GM12878 (cell line): ENCODE measurements at regions not wholly inside any gene's neighbourhood (a gene's known extent, or its start where the extent isn't known, plus 50 kb on each side); places are given as distances from the start of the nearest gene placed in this dataset.

Source experiments
- ATAC-seq: fragments of 200-7000 bp; cut with Tn5 transposase; 3 replicates; pipeline ENCODE4 v1.9.1; 2020; ENCODE audit warnings: mild to moderate bottlenecking, moderate library complexity
- BruUV-seq: library from RNA; stranded (reverse); fragments of 400-500 nt; replicated peaks from 2 replicates; lab custom pipeline; 2021; lab: Mats Ljungman, UMichigan
- CTCF ChIA-PET: fragments of 300-600 bp; sonication (Branson Sonifier 250); formaldehyde crosslinking; extraction: SDS; loops from one replicate; lab custom pipeline; 2021; ENCODE audit warnings: inconsistent platforms; lab: Yijun Ruan, JAX
- POLR2A ChIA-PET: fragments of 350-600 bp; formaldehyde crosslinking; extraction: SDS; loops from one replicate; lab custom pipeline; 2021; ENCODE audit warnings: inconsistent platforms; lab: Charles Lee
- RAD21 ChIA-PET: fragments of 300-600 bp; sonication (Branson Sonifier 250); formaldehyde crosslinking; loops from one replicate; lab custom pipeline; 2023; ENCODE audit warnings: antibody characterized with exemption; ENCODE audit not compliant: unreplicated experiment; lab: Charles Lee
- SMC1A ChIA-PET: fragments of 300-600 bp; sonication (Branson Sonifier 250); formaldehyde crosslinking; loops from one replicate; lab custom pipeline; 2023; ENCODE audit not compliant: unreplicated experiment, uncharacterized antibody; lab: Charles Lee
- DNase-seq: peaks from one replicate; pipeline ENCODE4 v3.0.0-alpha.2; 2011; ENCODE audit warnings: low read depth, low spot score
- FAIRE-seq: peaks from 3 replicates; lab custom pipeline; 2011; peaks lifted over from hg19 to GRCh38; lab: Jason Lieb, UNC
- H2AFZ ChIP-seq: 2 replicates; pipeline ENCODE4 v1.6.0; 2011; ENCODE audit warnings: low read depth, low read length, control low read depth; ENCODE audit not compliant: control insufficient read depth
- H3K27ac ChIP-seq: 2 replicates; pipeline ENCODE4 v1.5.1; 2011; ENCODE audit warnings: control low read depth; ENCODE audit not compliant: control insufficient read depth, insufficient read depth
- H3K27me3 ChIP-seq, 2 experiments: replicated peaks in 1 of 2; 2 replicates each; pipeline versions ENCODE4 v1.6.0 to v1.6.1; 2011; ENCODE audit warnings: low read length in 1 of 2; ENCODE audit not compliant: control insufficient read depth in 2 of 2, insufficient read depth in 2 of 2
- H3K36me3 ChIP-seq, 2 experiments: 2 replicates each; pipeline ENCODE4 v1.5.1; 2011; ENCODE audit warnings: low read length in 1 of 2; ENCODE audit not compliant: control insufficient read depth in 2 of 2, insufficient read depth in 2 of 2
- H3K4me1 ChIP-seq: 2 replicates; pipeline ENCODE4 v1.6.1; 2011; ENCODE audit warnings: mild to moderate bottlenecking, low read length, moderate library complexity, mixed read lengths; ENCODE audit not compliant: control insufficient read depth, insufficient read depth
- H3K4me2 ChIP-seq: 2 replicates; pipeline ENCODE4 v1.6.0; 2011; ENCODE audit warnings: control low read depth; ENCODE audit not compliant: control insufficient read depth, insufficient read depth
- H3K4me3 ChIP-seq: fragments of 200-600 bp; sonication (generic); 2 replicates; pipeline ENCODE4 v1.5.1; 2016
- H3K79me2 ChIP-seq: 2 replicates; pipeline ENCODE4 v1.6.0; 2011; ENCODE audit warnings: low read length; ENCODE audit not compliant: control insufficient read depth, insufficient read depth
- H3K9ac ChIP-seq: 2 replicates; pipeline ENCODE4 v1.8.0; 2011; ENCODE audit warnings: low read length, control low read depth, mixed read lengths; ENCODE audit not compliant: control insufficient read depth, insufficient read depth
- H3K9me3 ChIP-seq: replicated peaks from 3 replicates; pipeline ENCODE4 v1.5.1; 2011; ENCODE audit warnings: mild to moderate bottlenecking, low read length; ENCODE audit not compliant: control insufficient read depth, insufficient read depth
- H4K20me1 ChIP-seq: 2 replicates; pipeline ENCODE4 v1.6.0; 2011; ENCODE audit not compliant: control insufficient read depth, insufficient read depth
- BMI1 ChIP-seq: fragments of 450-650 bp; IDR thresholded peaks from 2 replicates; pipeline ENCODE4 v1.6.1; 2016; ENCODE audit warnings: mild to moderate bottlenecking, moderate library complexity, borderline replicate concordance
- CHD4 ChIP-seq: fragments of 200-600 bp; sonication (generic); IDR thresholded peaks from 2 replicates; pipeline ENCODE4 v1.6.1; 2016; ENCODE audit warnings: mild to moderate bottlenecking
- GABPA ChIP-seq: IDR thresholded peaks from 2 replicates; pipeline ENCODE4 v1.6.1; 2014; ENCODE audit warnings: antibody characterized with exemption, low read depth, mild to moderate bottlenecking, inconsistent platforms
- IKZF1 ChIP-seq: fragments of 450-650 bp; conservative IDR thresholded peaks from 2 replicates; pipeline ENCODE4 v1.6.1; 2017; ENCODE audit warnings: antibody characterized with exemption, mild to moderate bottlenecking
- RAD51 ChIP-seq: fragments of 450-650 bp; IDR thresholded peaks from 2 replicates; pipeline ENCODE4 v1.6.1; 2016; ENCODE audit warnings: moderate library complexity, mild to moderate bottlenecking, inconsistent platforms
- SMARCA5 ChIP-seq: fragments of 450-650 bp; IDR thresholded peaks from 2 replicates; pipeline ENCODE4 v1.6.1; 2017; ENCODE audit warnings: mild to moderate bottlenecking
- TARDBP ChIP-seq: IDR thresholded peaks from 2 replicates; pipeline ENCODE4 v1.6.1; 2016; ENCODE audit warnings: borderline replicate concordance
- USF1 ChIP-seq: IDR thresholded peaks from 2 replicates; pipeline ENCODE4 v1.6.1; 2011; ENCODE audit warnings: borderline replicate concordance, low read depth, mild to moderate bottlenecking, moderate library complexity, mixed read lengths, low read length; ENCODE audit not compliant: insufficient read depth; ENCODE audit errors: extremely low read length
- WRNIP1 ChIP-seq: IDR thresholded peaks from 2 replicates; pipeline ENCODE4 v1.6.1; 2011; ENCODE audit warnings: low read depth, low read length, improper control_type of control experiment, borderline replicate concordance
- ZBTB33 ChIP-seq: fragments of 450-650 bp; IDR thresholded peaks from 2 replicates; pipeline ENCODE4 v1.6.1; 2017; ENCODE audit warnings: mild to moderate bottlenecking
- ZBTB40 ChIP-seq: fragments of 450-650 bp; IDR thresholded peaks from 2 replicates; pipeline ENCODE4 v1.6.1; 2016; ENCODE audit warnings: mild to moderate bottlenecking, moderate library complexity, borderline replicate concordance
- ZNF217 ChIP-seq: fragments of 450-650 bp; IDR thresholded peaks from 2 replicates; pipeline ENCODE4 v1.6.1; 2017; ENCODE audit warnings: antibody characterized with exemption, mild to moderate bottlenecking
- ZNF622 ChIP-seq: fragments of 450-650 bp; IDR thresholded peaks from 2 replicates; pipeline ENCODE4 v1.6.1; 2017; ENCODE audit warnings: mild to moderate bottlenecking, inconsistent platforms
- WGBS: methylation state at CpG from one replicate; pipeline ENCODE4 v1.1.6; 2016; ENCODE audit warnings: low lambda C conversion rate; ENCODE audit not compliant: insufficient replicate concordance, insufficient coverage; ENCODE audit errors: missing lambda C conversion rate; 5-methylcytosine and 5-hydroxymethylcytosine counted together
- in situ Hi-C: fragments of 300-500 bp; cut with MboI; formaldehyde crosslinking; loops from 9 replicates; pipeline ENCODE4 v1.14.3; 2018; ENCODE audit warnings: mixed read lengths
- intact Hi-C: fragments of 100-400 bp; cut with micrococcal nuclease; formaldehyde crosslinking; loops from one replicate; pipeline ENCODE4 v1.14.2; 2022; ENCODE audit not compliant: unreplicated experiment

- H3K9me3 ChIP-seq, result no peaks in the 10 kb centered on the region
- TF ChIP-seq WRNIP1 (no peak), ZNF622 (no peak), ZNF217 (no peak), IKZF1 (no peak)
- BruUV-seq, result no TSS peak
- POLR2A ChIA-PET, result no interaction called here
- H3K79me2 ChIP-seq, result no peaks in the 10 kb centered on the region
- no peak overlapping the region for H3K4me3 ChIP-seq
- H3K36me3 ChIP-seq, result no peaks in the 10 kb centered on the region
- DNase-seq (no peak), FAIRE-seq (no peak), ATAC-seq (no peak)
- H3K4me2 ChIP-seq, result no peak overlapping the region
- H2AFZ ChIP-seq, result no peak overlapping the region
- intact Hi-C loops (loop anchor here (5.0 kb wide), 1 partner anchor 49 kb away; no protein-coding TSS in a partner anchor), in situ Hi-C loops (no loop called here)
- RAD21 ChIA-PET, result no interaction called here
- SMC1A ChIA-PET, result no interaction called here
- CTCF ChIA-PET, result no interaction called here
- no peaks in the 10 kb centered on the region for H3K27me3 ChIP-seq
- no peak overlapping the region for H3K9ac ChIP-seq
- WGBS, result 96% methylated on average over 2 of the region's 2 CpGs
- H3K4me1 ChIP-seq, result no peaks in the 10 kb centered on the region
- no peak overlapping the region for H3K27ac ChIP-seq
- H4K20me1 ChIP-seq, result no peaks in the 10 kb centered on the region
Observed at GRCh38 chr1:113256348-113256729, 134.0 kb upstream of the MAGI3 start.

GRCh38 chr1:113259988-113260387, 130.3 kb upstream of the MAGI3 start:
- WGBS, result 48% methylated on average over 2 of the region's 2 CpGs
- no peak for DNase-seq
- in situ Hi-C loops, result no loop called here
- Histone ChIP-seq H3K27me3 (no peaks in the 10 kb centered on the region; a peak in 2 of 4 replicates), H3K4me3 (no peak overlapping the region), H3K9me3 (no peaks in the 10 kb centered on the region), H2AFZ (no peak overlapping the region), H3K36me3 (no peaks in the 10 kb centered on the region), H3K27ac (no peak overlapping the region), H3K79me2 (no peaks in the 10 kb centered on the region), H3K4me1 (no peaks in the 10 kb centered on the region), H3K4me2 (no peak overlapping the region), H4K20me1 (no peaks in the 10 kb centered on the region), H3K9ac (no peak overlapping the region)
- intact Hi-C loops, result loop anchor here (5.0 kb wide), 1 partner anchor 53 kb away; no protein-coding TSS in a partner anchor
- POLR2A ChIA-PET, result no interaction called here
- CTCF ChIA-PET, result no interaction called here
- RAD21 ChIA-PET, result no interaction called here
- FAIRE-seq, result no peak
- SMC1A ChIA-PET, result no interaction called here
- ATAC-seq, result no peak
- no TSS peak for BruUV-seq
- TF ChIP-seq ZBTB40, result no peak
- no peak for TF ChIP-seq CHD4
- TF ChIP-seq GABPA, result no peak
- TF ChIP-seq TARDBP, result no peak
- no peak for TF ChIP-seq BMI1
- TF ChIP-seq ZBTB33, result no peak
- no peak for TF ChIP-seq RAD51
- no peak for TF ChIP-seq SMARCA5
- no peak for TF ChIP-seq USF1
